ENCODE measurements at regions not wholly inside any gene's neighbourhood (a gene's known extent, or its start where the extent isn't known, plus 50 kb on each side); places are given as distances from the start of the nearest gene placed in this dataset.

DNA sequence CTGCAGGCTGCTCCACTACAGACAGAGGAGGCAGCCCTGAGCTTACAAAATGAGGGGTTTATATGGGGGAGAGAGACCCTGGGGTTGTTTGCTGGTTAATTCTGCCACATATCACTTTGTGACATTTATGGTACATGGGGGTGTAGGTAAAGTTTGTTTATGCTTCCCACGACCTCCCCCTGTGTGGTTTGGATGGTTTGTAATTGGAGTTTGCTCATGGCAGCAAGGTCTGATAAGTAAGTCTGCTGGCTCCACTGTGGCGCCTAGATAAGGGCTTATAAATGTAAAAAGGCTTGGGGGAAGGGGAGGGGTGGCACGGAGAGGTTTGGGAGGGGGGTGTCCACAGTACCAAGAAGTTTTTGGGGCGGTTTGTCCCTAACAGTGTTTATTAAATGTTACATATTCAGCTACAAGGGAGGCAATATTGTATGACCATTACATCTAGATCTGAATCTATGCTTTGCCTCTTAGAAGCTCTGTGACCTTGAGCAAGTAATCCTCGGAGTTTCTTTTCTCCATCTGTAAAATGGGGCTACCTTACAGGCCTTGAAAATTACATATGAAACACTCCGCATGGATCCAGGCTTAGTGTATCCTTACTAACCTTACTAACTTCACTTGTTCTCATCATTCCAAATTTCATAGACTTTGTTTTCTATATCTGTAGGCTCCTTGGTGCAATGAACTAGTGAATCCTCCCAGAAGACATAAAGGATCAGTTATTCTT lies 204.8 kb upstream of the NOX3 start:
- CTCF ChIA-PET: no interaction called here
- no peak for DNase-seq (ENCODE audit: low spot score)
- TF ChIP-seq, protein P1, sequence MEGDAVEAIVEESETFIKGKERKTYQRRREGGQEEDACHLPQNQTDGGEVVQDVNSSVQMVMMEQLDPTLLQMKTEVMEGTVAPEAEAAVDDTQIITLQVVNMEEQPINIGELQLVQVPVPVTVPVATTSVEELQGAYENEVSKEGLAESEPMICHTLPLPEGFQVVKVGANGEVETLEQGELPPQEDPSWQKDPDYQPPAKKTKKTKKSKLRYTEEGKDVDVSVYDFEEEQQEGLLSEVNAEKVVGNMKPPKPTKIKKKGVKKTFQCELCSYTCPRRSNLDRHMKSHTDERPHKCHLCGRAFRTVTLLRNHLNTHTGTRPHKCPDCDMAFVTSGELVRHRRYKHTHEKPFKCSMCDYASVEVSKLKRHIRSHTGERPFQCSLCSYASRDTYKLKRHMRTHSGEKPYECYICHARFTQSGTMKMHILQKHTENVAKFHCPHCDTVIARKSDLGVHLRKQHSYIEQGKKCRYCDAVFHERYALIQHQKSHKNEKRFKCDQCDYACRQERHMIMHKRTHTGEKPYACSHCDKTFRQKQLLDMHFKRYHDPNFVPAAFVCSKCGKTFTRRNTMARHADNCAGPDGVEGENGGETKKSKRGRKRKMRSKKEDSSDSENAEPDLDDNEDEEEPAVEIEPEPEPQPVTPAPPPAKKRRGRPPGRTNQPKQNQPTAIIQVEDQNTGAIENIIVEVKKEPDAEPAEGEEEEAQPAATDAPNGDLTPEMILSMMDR (conservative IDR thresholded peaks at IDR 0.05; ENCODE audit: low read depth): no peak
- POLR2A ChIA-PET (ENCODE audit: low non-redundant PET): no interaction called here
- no peak overlapping the region for H3K27ac ChIP-seq

DNA sequence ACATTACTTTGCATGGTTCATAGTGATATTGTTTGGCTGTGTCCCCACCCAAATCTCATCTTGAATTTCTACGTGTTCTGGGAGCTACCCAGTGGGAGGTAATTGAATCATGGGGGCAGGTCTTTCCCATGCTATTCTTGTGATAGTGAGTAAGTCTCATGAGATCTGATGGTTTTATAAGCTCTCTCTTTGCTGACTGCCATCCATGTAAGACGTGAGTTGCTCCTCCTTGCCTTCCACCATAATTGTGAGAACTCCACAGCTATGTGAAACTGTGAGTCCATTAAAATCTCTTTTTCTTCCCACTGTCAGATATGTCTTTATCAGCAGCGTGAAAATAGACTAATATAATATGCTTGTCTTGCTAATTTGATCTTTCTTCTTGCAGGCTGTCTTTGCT lies 200.4 kb upstream of the NOX3 start:
- DNase-seq (ENCODE audit: low spot score): no peak
- ChIA-PET POLR2A (ENCODE audit: low non-redundant PET) (no interaction called here), CTCF (no interaction called here)
- TF ChIP-seq, protein P1 (conservative IDR thresholded peaks at IDR 0.05; ENCODE audit: low read depth): no peak
- H3K27ac ChIP-seq: no peak overlapping the region

DNA sequence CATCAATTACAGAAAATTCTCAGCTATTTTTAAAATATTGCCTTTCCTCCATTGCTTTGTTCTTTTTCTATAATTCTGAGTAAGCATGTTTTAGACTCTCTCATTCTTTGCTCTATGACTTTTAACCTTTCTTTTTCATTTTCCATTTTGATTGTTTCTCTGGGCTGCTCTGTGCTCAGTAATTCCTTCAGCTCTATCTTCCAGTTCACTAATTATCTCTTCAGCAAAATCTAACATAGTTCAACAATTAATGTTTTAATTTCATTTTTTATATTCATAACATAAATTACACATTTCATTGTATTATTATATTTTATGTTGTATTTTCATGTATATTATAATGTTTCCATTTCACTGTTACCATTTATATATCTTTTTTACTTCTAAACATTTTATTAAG lies 198.8 kb upstream of the NOX3 start:
- DNase-seq (ENCODE audit: low spot score): no peak
- POLR2A ChIA-PET (ENCODE audit: low non-redundant PET): no interaction called here
- CTCF ChIA-PET: no interaction called here
- H3K27ac ChIP-seq: no peak overlapping the region
- TF ChIP-seq, protein P1 (conservative IDR thresholded peaks at IDR 0.05; ENCODE audit: low read depth): no peak

DNA sequence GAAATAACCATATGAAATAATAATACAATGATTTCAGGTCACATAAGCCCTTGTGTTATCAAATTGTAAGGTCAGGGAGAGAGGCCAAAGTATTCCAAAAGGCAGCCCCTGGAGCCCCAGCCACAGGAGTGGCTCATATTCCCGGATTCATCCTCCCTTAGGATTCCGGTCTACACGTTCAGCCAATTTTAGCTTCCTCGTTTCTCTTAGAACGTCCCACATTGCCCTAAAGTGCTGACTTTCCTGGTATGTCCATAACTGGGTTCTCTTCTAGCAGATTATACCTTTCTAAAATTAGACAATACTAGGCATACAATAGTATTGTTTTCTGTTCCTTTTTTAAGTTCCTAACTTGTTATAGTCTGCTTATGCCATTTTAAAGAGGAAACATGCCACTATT lies 192.7 kb upstream of the NOX3 start:
- ChIA-PET POLR2A (ENCODE audit: low non-redundant PET) (no interaction called here), CTCF (no interaction called here)
- no peak for DNase-seq (ENCODE audit: low spot score)
- H3K27ac ChIP-seq: no peak overlapping the region
- TF ChIP-seq, protein P1 (conservative IDR thresholded peaks at IDR 0.05; ENCODE audit: low read depth): no peak

DNA sequence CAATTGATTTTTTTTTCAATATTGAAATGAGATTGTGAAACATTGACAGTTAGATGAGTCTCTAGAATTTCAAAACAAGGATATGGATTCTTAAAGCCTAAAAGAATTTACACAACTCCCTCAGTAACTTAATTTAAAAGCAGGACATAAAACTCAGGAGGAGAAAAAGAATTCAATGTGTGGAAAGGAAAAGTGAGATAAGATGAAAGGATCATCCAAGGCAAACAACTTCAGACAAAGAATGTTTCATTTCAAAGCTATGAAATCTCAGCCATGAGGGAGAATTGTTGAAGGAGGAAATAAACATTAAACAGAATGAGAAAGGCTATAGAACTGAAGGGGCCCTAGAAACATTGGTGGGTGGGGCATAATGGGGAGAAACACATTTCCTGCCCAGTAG lies 191.7 kb upstream of the NOX3 start:
- POLR2A ChIA-PET (ENCODE audit: low non-redundant PET): no interaction called here

DNA sequence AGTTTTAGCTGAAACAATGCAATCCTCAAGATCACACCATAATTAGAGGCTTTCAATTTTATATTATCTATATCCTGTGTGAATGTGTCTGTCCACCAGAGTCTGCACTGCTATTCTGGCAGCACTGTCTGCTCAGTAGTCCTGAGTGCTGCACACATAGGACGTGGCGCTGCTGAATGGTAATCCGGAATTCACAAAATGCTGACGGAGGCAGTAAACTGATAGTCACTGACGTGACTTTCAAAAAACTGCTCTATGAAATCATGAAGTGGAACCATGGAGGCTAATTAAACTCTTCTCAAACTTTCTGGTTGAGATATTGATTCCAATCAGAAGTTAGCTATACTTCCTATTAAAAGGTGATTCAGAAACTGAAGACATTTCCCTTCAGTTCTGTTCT lies 190.8 kb upstream of the NOX3 start:
- POLR2A ChIA-PET (ENCODE audit: low non-redundant PET): no interaction called here

More for the DNA sequence above, 191.7 kb upstream of the NOX3 start:
- DNase-seq (ENCODE audit: low spot score): no peak
- no peak overlapping the region for H3K27ac ChIP-seq
- CTCF ChIA-PET: no interaction called here
- TF ChIP-seq, protein P1 (conservative IDR thresholded peaks at IDR 0.05; ENCODE audit: low read depth): no peak

More for the DNA sequence above, 190.8 kb upstream of the NOX3 start:
- CTCF ChIA-PET: interaction anchor here (0.6 kb wide), 1 partner anchor 111 kb away, joined by 3 read pairs; no protein-coding TSS in a partner anchor
- no peak for DNase-seq (ENCODE audit: low spot score)
- TF ChIP-seq, protein P1 (conservative IDR thresholded peaks at IDR 0.05; ENCODE audit: low read depth): no peak
- H3K27ac ChIP-seq: no peak overlapping the region

All from RWPE1 (cell line).